ENCODE measurements at regions not wholly inside any gene's neighbourhood (a gene's known extent, or its start where the extent isn't known, plus 50 kb on each side); places are given as distances from the start of the nearest gene placed in this dataset.

DNA sequence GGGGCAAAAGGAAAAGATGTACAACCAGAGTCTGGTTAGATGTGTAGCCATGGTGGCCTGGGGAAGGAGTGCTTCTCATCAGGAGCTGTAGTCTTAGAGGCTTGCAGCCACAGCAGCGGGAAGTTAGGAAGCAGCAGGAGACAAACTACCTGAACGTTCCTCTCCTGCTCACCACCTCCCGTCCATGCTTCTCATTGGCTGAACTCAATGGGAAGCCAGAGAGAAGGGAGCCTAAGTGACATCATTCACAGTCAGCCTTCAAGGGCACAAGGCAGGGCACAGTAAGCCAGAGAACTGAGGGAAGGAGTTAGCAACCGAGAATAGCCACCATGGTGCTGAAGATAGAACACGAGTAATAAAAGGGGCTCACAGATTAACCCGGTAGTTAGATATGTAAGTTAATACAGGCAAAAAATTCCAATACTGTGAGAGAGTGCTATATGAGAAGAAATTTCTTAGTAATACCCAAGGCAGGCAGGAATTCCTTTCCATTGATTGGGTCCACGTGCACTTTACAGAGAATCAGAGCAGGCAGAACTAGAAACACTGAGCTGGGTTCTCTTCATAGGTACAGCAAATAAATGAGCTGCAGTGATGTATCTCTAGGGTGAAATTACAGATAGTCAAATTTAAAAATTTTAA lies 391.5 kb upstream of the DACH1 start:
- H3K4me3 ChIP-seq (ENCODE audit: low read depth, low read length) = no peak overlapping the region
- TF ChIP-seq CTCF (IDR thresholded peaks at IDR 0.05; ENCODE audit: insufficient read depth, low read depth, low read length, missing control alignments) = no peak
- no peak for DNase-seq (ENCODE audit: low read depth)

GRCh38 chr13:72255908-72256307 lies 388.9 kb upstream of the DACH1 start:
- DNase-seq (ENCODE audit: low read depth) = peak; percentile 21
- TF ChIP-seq CTCF (IDR thresholded peaks at IDR 0.05; ENCODE audit: insufficient read depth, low read depth, low read length, missing control alignments) = peak; percentile 22
- H3K4me3 ChIP-seq (ENCODE audit: low read depth, low read length) = no peak overlapping the region

- H3K4me3 ChIP-seq (ENCODE audit: low read depth, low read length) = no peak overlapping the region
- no peak for DNase-seq (ENCODE audit: low read depth)
- no peak for TF ChIP-seq CTCF (IDR thresholded peaks at IDR 0.05; ENCODE audit: insufficient read depth, low read depth, low read length, missing control alignments)
Measured at GRCh38 chr13:72253754-72254153, 386.8 kb upstream of the DACH1 start.

DNA sequence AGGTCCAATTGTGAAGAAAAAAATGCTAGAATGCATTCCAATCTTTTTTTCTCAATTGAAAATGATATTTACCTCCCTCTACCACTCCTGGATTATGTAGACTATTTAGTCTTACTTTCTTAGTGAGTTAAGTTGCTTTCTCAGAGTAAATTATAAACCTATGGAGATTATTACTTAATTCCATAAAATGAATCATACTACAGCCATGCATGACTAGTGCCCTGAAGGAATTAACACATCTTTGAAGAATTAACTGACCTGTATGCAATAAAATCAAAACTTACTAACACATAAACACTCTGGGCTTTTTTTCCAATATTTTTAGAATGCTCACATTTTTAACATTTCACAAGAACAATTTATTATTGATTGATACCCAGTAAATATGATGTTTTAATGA lies 379.4 kb upstream of the DACH1 start:
- no peak for DNase-seq (ENCODE audit: low read depth)
- H3K4me3 ChIP-seq (ENCODE audit: low read depth, low read length) = no peak overlapping the region
- TF ChIP-seq CTCF (IDR thresholded peaks at IDR 0.05; ENCODE audit: insufficient read depth, low read depth, low read length, missing control alignments) = no peak

- TF ChIP-seq CTCF (IDR thresholded peaks at IDR 0.05; ENCODE audit: insufficient read depth, low read depth, low read length, missing control alignments) = no peak
- no peak for DNase-seq (ENCODE audit: low read depth)
- no peak overlapping the region for H3K4me3 ChIP-seq (ENCODE audit: low read depth, low read length)
Measured at GRCh38 chr13:72244788-72245187, 377.8 kb upstream of the DACH1 start.

GRCh38 chr13:72230131-72230530 lies 363.1 kb upstream of the DACH1 start:
- DNase-seq (ENCODE audit: low read depth) = no peak
- no peak overlapping the region for H3K4me3 ChIP-seq (ENCODE audit: low read depth, low read length)
- TF ChIP-seq CTCF (IDR thresholded peaks at IDR 0.05; ENCODE audit: insufficient read depth, low read depth, low read length, missing control alignments) = no peak

DNA sequence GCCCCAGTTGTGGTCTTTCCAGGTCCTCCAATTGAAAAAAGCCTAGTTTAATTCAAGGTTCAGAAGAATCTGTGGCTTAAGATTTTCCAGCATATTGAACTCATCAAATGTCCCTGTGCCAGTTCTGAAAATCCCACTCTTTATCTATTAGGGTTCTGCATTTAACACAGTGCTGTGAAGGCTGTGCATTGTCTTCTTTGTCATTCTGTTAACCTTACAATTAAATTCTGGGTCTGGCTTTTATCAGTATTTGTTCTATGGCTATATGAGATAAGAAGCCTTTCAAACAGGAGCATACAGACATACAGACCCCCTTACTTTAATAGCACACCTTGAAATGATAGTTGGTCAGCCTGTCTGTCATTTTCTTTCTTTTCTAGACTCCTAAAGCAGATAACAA lies 362.1 kb upstream of the DACH1 start:
- H3K4me3 ChIP-seq (ENCODE audit: low read depth, low read length) = no peak overlapping the region
- no peak for TF ChIP-seq CTCF (IDR thresholded peaks at IDR 0.05; ENCODE audit: insufficient read depth, low read depth, low read length, missing control alignments)
- no peak for DNase-seq (ENCODE audit: low read depth)

Data from GM12865 (cell line).